Heart right ventricle (tissue), 16 donors: ENCODE measurements at regions not wholly inside any gene's neighbourhood (a gene's known extent, or its start where the extent isn't known, plus 50 kb on each side); places are given as distances from the start of the nearest gene placed in this dataset.

Experiments
- ATAC-seq, 8 donors: fragments of 200-7000 bp; cut with Tn5 transposase; one replicate each; pipeline ENCODE4 v1.9.1; 2020; ENCODE audit warnings: mild to moderate bottlenecking in 8 of 8, moderate library complexity in 8 of 8, moderate number of reproducible peaks in 1 of 8
- DNase-seq, 2 donors: peaks; one replicate each; pipeline ENCODE4 v3.0.0-alpha.2; 2020
- H3K27ac ChIP-seq, 10 donors: fragments of 200-600 bp; sonication (generic) in 2 of 10; one replicate each; pipeline versions ENCODE4 v1.5.0 to v1.8.0; 2020 to 2022; ENCODE audit warnings: mild to moderate bottlenecking in 3 of 10
- H3K27me3 ChIP-seq, 7 donors: fragments of 200-600 bp; one replicate each; pipeline ENCODE4 v1.8.0; 2021 to 2022; ENCODE audit warnings: mild to moderate bottlenecking in 2 of 7
- H3K36me3 ChIP-seq, 9 donors: fragments of 200-600 bp; sonication (generic) in 1 of 9; one replicate each; pipeline versions ENCODE4 v1.5.0 to v1.8.0; 2020 to 2022; ENCODE audit warnings: mild to moderate bottlenecking in 2 of 9
- H3K4me1 ChIP-seq, 9 donors: fragments of 200-600 bp; sonication (generic) in 1 of 9; one replicate each; pipeline versions ENCODE4 v1.5.0 to v1.8.0; 2020 to 2022; ENCODE audit warnings: mild to moderate bottlenecking in 4 of 9
- H3K4me3 ChIP-seq, 10 donors: fragments of 200-600 bp; sonication (generic) in 2 of 10; one replicate each; pipeline versions ENCODE4 v1.5.0 to v1.8.0; 2020 to 2022; ENCODE audit warnings: mild to moderate bottlenecking in 7 of 10, moderate library complexity in 2 of 10
- H3K9me3 ChIP-seq, 11 donors: fragments of 200-600 bp in 10 of 11; sonication (generic) in 2 of 11; one replicate each; pipeline versions ENCODE4 v1.5.0 to v1.8.0; 2013 to 2022; ENCODE audit warnings: mild to moderate bottlenecking in 2 of 11, control low read depth in 1 of 11, moderate library complexity in 1 of 11
- CTCF ChIP-seq, 9 donors: fragments of 200-600 bp; sonication (generic) in 2 of 9; IDR thresholded peaks; one replicate each; pipeline versions ENCODE4 v1.5.0 to v1.8.0; 2021 to 2022; ENCODE audit warnings: antibody characterized with exemption in 9 of 9, mild to moderate bottlenecking in 5 of 9, moderate library complexity in 1 of 9
- WGBS, 2 donors: extraction: QIAGEN DNeasy Blood & Tissue Kit; methylation state at CpG; one replicate each; pipeline ENCODE4 v1.1.7; 2013; ENCODE audit warnings: inconsistent platforms in 1 of 2; 5-methylcytosine and 5-hydroxymethylcytosine counted together
- intact Hi-C, 10 donors: fragments of 100-400 bp; cut with DNase I; formaldehyde crosslinking; loops; one replicate each; pipeline versions ENCODE4 v1.11.1 to v1.14.2; 2022
- donor health status: Arrhythmogenic right ventricular cardiomyopathy.
- donor health status: ischemic (EF 13 %, LVEDD 7.1; RV severe dilation, severe dysfunction).
- donor health status: healthy with polysubstance abuse.
- donor health status: DM: no; HTN: yes; CAD: no.
- donor health status: DM: no; HTN: no; CAD: no.
- donor health status: ischemic (EF 25% LVEDD 6.9; RV normal size, moderate dysfunction).
- donor health status: ischemic (EF 25% LVEDD 5.7; RV mildly dilated, moderate dysfunction).
- donor health status: healthy.
- donor health status: DM: yes; HTN: yes; CAD: no.
- donor health status: Ischemic cardiomyopathy.
- donor health status: ischemic (EF 35%, LVEDD 5.7; RV mildly dilated, moderate dysfunction).
- donor health status: nonischemic (EF 11% LVEDD 7.7; RV severe dilation, severe dysfunction).
- donor health status: DM: yes; HTN: yes; CAD: no.
- donor health status: PGD.
- donor health status: ischemic (EF 29% LVEDD 5.4; RV normal size, mild dysfunction).
- donor health status: nonischemic (EF 23%, LVEDD 6.1; RV moderate dilation, normal function).

- Histone ChIP-seq H3K9me3 (peaks cover 0 to 10% (median 0%) of the 10 kb centered on the region in 11 donors), H3K4me1 (peaks cover 0 to 30% (median 15%) of the 10 kb centered on the region in 9 donors), H3K4me3 (no peak overlapping the region), H3K36me3 (no peaks in the 10 kb centered on the region), H3K27me3 (no peaks in the 10 kb centered on the region), H3K27ac (peak overlapping the region in 9 of 10 donors; percentile 13 to 78 (median 59))
- no peak for ATAC-seq
- intact Hi-C loops, result loop anchor here in 1 of 10 donors (5.0 kb wide), 1 partner anchor 58 kb away; no protein-coding TSS in a partner anchor
- no peak for TF ChIP-seq CTCF (IDR thresholded peaks at IDR 0.05)
- no peak for DNase-seq
- WGBS, 2 donors, result 73 to 90% methylated on average over 11 of the region's 11 CpGs
Measured at GRCh38 chr2:238729261-238729935, 118.5 kb upstream of the TWIST2 start.

- TF ChIP-seq CTCF (IDR thresholded peaks at IDR 0.05), result no peak
- Histone ChIP-seq H3K4me3 (no peak overlapping the region), H3K4me1 (peaks cover 0 to 30% (median 15%) of the 10 kb centered on the region in 9 donors), H3K9me3 (peaks cover 0 to 10% (median 0%) of the 10 kb centered on the region in 11 donors), H3K27ac (peak overlapping the region in 1 of 10 donors; percentile 78), H3K27me3 (no peaks in the 10 kb centered on the region), H3K36me3 (no peaks in the 10 kb centered on the region)
- no peak for ATAC-seq
- intact Hi-C loops, result no loop called here
- no peak for DNase-seq
- 86 to 87% methylated on average over 17 of the region's 17 CpGs for WGBS, 2 donors
Measured at GRCh38 chr2:238730001-238730669, 117.8 kb upstream of the TWIST2 start.

GRCh38 chr2:238730881-238731280 lies 117.0 kb upstream of the TWIST2 start:
- Histone ChIP-seq H3K4me1 (peaks cover 0 to 30% (median 15%) of the 10 kb centered on the region in 9 donors), H3K27me3 (no peaks in the 10 kb centered on the region)
- WGBS, 2 donors, result 90 to 93% methylated on average over 4 of the region's 4 CpGs

GRCh38 chr2:238731961-238732360 lies 115.9 kb upstream of the TWIST2 start:
- H3K36me3 ChIP-seq, result no peaks in the 10 kb centered on the region
- no peaks in the 10 kb centered on the region for H3K9me3 ChIP-seq
- TF ChIP-seq CTCF (IDR thresholded peaks at IDR 0.05), result no peak
- peaks cover 0 to 30% (median 15%) of the 10 kb centered on the region in 9 donors for H3K4me1 ChIP-seq
- intact Hi-C loops, result no loop called here
- H3K4me3 ChIP-seq, result no peak overlapping the region
- WGBS, 2 donors, result 77 to 85% methylated on average over 3 of the region's 3 CpGs
- H3K27me3 ChIP-seq, result no peaks in the 10 kb centered on the region
- DNase-seq, result no peak
- no peak for ATAC-seq
- H3K27ac ChIP-seq, result no peak overlapping the region

More at GRCh38 chr2:238730881-238731280, 117.0 kb upstream of the TWIST2 start:
- Histone ChIP-seq H3K4me3 (no peak overlapping the region), H3K9me3 (peaks cover 0 to 5% (median 0%) of the 10 kb centered on the region in 11 donors), H3K36me3 (no peaks in the 10 kb centered on the region), H3K27ac (no peak overlapping the region)
- ATAC-seq, result no peak
- TF ChIP-seq CTCF (IDR thresholded peaks at IDR 0.05), result no peak
- intact Hi-C loops, result no loop called here
- no peak for DNase-seq
